ENCODE measurements at regions not wholly inside any gene's neighbourhood (a gene's known extent, or its start where the extent isn't known, plus 50 kb on each side); places are given as distances from the start of the nearest gene placed in this dataset.

DNA sequence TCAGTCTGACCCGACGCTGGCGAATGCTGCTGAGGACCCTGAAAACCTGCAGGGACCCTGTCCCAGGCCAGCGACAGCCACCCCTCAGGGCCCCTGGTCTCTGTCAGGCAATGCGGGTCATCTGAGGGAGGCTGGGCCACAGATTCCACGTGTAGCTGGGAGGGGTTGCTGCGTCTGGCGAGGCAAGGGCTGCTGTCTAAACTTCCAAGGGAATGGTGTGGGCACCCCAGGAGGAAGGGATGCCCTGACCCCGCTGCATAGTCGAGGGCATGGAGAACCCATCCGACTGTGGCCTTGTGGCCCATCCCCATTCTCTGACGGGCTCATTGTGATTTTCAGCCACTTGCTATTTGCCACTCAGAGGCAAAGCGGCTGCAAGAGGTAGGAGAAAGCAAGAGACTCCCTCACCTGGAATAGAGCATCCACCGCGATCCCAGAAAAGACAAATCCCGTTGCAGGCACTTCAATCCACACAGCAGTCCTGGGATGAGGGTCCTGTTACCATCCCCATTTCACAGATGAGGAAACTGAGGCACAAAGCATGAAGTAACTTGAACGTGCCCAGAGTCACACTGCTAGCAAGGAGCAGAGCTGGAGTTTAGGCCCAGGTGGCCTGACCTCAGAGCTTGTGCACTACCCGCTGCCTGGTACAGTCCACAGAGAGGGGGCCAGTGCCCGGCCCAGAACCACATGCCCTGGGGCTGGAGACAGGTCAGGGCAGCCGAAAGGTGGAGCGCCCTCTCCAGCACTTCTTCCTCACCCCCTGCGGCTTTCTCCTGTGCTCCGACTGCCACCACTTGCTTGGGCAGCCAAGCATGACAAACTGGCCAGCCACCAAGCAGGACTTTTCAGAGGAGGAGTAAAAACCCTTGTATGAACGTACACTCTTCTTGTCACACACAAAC, 163.8 kb upstream of the KLF14 start:
- no peak for DNase-seq

DNA sequence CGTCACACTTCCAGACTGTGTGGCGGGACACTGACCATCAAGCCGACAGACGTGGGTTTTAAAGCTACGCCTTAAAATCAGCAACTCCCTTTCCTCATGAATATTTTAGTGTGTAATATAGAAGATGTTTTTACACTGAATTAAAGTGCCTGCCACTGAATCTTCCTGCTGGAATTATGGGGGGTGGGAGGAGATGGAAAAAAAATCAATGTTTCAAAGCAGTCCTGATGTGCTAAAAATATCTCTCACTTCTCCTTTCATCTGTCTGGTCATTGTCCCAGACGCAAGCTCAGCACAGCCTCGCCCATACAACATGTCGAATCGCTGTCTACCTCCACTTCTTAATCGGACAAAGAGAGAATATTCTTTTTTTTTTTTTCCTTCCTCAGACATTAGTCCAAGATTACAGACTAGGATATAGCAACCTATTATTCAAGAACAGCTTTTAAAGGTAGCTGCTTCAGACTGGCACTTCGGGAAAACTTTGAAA, 165.1 kb upstream of the KLF14 start:
- no peak for DNase-seq

DNA sequence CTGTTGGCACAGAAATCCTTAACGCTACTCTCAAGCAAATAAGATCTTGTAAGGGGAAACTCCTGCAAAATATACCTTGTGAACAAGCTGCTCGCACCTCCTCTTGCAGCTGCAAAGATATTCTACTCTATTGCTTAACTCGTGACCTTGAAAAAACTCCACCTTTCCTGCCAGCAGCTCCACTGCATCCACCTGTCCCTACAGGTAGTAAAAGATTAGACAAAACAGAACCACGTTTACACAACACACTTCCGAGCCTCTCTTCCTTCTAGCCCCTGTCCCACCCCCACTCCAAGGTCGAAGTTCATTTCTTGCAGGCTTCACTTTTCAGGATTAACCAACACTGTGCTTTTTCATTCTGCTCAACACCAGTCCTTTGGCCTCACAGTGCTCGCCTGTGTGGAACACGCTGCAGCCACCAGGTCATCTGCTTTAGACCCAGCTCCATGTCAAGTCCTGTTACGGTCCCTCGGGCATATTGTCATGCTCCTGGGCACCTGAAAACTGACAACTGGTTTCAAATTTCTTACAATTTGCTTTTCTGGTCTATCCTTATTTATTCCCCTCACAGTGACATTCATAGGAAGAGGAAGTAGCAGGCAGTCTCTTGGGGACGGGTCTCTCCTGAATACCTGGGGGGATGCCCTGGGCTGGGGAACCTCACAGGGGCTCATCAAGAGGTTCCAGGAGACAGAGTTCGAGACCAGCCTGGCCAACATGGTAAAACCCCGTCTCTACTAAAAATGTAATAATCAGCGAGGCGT, 165.8 kb upstream of the KLF14 start:
- DNase-seq: no peak

DNA sequence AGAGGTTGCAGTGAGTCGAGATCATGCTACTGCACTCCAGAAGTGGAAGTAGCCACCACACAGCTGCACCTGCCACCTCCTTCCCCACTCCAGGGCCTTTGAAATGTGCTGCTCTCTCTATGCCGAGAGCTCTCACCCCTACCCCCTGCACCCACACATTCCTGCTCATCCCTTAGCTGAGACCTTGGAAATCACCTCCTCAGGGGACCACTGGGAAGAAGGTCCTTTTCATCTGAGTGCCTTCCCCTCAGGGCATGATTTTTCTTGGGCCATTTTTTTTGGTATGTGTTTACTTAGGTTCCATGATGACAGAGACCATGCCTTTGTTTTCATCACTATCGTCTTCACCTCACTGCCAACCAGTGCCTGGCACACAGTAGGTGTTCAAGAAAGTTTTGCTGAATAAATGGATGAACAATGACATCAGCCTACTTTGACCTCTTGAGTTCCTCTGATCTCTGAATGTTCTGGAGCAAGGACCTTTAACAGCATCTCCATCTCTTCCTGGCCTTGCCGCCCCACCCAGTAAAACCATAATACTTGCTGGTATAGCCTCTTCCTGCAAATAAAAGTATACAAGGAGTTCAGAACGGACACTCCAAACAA, 166.6 kb upstream of the KLF14 start:
- DNase-seq: no peak

DNA sequence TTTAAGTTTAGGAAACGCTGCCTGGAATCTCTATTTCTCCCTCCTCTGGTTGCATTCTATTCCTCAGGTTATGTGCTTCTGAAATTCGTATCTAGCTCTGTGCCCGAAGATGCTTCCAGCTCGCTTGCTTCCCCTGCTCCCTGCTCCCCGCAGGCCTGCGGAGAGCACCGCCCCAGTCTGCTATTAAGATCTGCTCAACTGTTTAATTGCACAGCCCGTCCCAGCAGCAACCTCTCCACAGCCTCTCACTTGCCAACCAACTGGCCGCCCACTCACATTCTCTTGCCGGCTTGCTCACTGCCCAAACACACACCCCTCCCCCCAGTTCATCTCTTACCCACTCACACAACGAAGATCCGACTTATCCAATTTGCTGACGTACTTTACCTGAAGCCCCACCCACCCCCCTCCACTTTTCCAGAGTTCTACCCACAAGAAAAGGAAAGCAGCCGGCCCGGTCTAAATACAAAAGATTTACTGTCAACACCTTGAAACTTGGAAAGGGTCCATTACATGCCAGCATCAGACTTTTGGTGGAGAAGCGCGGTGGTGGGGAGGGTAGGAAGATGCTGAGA, 167.3 kb upstream of the KLF14 start:
- no peak for DNase-seq

DNA sequence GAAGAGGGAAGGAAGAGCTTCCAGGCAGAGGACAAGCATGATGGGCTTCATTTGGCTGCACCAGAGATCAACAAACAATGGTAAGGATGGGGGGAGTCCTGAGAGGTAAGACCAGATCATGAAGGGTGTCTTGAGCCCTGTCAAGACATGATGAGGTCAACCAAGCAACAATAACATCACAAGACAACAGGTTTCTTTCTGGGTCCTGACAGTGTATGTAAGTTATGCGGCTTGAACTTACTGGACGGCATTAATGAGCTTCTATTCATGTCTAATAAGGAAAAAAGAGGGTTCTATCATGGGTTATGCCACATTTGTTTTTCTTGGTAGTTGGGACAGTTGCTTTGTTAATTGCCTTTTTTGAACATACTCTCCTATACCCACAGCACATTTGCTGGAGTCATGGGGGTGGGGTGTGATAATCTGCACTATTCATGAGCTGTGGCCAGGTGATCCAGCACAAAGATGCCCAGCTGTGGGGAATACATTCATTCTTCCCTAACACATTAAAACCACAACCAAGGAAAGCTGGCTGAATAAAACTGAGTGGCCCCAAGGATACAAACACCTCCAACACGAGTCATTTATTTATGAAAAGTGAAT, 168.8 kb upstream of the KLF14 start:
- no peak for DNase-seq

DNA sequence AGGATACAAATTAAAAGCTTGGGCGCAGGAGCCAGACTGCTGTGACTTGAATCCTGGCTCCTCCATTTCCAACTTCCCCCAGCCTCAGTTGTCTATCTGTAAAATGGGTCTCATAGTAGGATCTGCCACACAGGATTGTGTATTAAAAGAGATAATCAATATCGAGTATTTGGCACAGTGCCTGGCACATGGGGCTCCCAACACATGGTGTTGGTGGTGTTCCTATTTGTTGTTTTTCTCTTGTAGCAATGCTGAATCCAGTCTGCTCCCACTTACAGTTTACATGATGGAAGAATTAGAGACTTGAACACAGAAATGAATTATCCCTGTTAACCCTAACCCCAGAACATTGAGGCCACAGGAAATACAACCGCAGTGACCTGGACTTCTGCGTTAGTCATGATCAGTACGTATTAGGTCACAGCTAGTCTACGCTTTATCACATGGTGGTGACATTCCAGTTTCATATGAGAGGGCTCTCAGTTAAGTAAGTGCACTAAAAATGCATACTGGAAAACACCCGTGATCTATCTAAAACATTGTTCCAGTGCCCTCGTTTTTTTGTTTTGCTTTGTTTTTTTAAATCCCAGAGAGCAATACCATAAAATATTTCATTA, 169.5 kb upstream of the KLF14 start:
- no peak for DNase-seq

DNA sequence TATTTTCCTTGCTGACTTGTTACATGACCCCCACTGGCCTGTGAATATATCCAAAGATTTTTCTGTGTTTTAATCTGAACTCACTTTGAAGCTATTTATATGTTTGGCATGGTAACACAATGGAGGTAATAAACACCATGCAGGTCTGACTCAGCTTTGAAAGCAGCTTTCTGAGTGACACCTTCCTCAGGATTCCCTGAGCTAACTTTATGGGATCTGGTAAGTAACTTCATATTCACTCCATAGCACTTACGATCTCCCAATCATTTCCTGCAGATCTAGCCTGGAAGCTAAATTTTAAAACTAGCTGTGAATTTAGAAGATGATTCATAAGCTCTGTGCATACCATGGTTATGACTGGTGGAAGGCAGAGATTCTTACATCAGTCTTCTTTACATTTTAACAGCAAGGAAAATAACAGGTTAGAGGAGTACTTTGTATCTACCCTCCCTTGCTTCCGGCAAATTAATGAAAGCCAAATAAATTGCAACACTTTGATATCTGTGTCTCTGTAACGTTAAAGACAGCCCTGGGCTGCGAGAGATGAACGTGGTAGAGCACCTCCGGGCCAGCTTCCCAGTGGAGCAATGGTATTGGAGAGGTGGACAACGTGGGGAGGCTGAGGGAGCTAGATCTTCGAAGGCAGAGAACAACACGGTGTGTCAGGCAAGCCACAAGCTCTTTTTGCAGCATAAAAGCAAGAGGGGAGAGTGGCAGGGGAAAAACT, 170.2 kb upstream of the KLF14 start:
- DNase-seq: no peak

DNA sequence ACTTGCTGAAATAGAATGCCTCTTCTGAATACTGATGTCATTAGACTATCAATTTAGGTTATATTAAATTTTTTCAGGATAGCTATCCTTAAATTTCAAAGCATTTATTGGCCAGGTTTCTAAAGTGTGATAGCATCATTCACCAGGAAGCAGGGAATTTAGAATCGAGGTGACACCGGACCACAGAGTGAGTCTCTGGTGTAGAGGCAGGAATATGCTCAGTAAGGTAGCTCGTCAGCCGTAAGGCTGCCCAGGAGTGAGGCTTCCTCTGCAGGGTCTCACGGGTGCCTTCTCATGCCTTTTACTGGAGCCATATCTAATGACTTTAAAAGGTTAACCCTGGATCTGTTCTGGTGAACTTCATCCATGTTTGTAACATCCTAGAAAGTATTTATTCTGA, 170.8 kb upstream of the KLF14 start:
- DNase-seq: no peak

DNA sequence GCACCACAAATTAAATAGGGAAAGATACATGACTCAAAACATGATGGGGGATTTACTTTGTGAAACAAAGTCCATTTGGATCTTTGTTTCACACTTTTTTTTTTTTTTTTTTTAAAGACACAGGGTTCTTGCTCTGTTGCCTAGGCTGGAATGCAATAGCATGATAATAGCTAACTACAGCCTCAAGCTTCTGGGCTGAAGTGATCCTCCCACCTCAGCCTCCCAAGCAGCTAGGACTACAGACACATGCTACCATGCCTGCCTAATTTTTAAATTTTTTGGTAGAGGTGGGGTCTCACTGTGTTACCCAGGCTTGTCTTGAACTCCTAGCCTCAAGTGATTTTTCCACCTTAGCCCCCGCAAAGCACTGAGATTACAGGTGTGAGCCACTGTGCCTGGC, 172.6 kb upstream of the KLF14 start:
- DNase-seq: no peak

DNA sequence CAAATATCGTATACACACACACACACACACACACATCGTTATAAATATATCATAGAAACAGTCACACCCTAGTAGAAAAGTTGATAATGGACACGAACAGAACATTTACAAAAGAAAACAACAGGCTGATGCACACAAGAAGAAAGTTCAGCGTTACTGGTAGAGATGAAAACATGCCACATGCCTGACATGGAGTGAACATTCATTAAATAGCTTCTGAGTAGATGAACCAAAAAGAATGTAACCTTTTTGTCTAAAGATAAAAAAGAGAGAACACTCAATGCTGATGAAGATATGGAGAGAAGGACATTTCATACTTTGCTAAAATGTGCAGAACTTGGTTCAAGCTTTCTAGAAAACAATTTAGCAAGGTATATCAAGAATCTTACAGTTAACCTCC, 173.4 kb upstream of the KLF14 start:
- no peak for DNase-seq

DNA sequence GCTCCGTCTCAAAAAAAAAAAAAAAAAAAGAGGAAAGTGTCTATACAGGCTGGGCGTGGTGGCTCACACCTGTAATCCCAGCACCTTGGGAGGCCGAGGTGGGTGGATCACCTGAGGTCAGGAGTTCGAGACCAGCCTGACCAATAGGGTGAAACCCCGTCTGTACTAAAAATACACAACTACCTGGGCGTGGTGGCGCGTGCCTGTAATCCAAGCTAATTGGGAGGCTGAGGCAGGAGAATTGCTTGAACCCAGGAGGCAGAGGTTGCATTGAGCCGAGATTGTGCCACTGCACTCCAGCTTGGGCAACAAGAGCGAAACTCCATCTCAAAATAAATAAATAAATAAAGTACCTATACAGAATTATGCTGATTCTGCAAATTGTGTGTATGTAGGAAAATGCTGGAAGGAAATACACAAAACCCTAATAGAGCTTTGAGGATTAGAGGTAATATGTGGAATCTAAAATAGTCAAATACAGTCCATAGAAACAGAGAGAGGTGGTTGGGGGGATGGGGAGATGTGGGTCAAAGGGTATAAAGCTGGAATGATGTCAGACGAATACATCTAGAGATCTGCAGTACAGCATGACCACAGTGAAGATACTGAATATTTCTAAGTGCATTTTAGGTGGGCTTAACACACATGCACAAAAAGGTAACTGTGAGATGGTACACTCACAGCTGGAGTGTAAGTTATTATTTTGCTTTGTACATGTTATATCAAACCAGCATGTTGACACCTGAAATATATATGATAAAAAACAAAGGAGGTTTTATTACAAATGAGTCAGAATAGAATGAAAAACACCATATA, 174.5 kb upstream of the KLF14 start:
- no peak for DNase-seq

DNA sequence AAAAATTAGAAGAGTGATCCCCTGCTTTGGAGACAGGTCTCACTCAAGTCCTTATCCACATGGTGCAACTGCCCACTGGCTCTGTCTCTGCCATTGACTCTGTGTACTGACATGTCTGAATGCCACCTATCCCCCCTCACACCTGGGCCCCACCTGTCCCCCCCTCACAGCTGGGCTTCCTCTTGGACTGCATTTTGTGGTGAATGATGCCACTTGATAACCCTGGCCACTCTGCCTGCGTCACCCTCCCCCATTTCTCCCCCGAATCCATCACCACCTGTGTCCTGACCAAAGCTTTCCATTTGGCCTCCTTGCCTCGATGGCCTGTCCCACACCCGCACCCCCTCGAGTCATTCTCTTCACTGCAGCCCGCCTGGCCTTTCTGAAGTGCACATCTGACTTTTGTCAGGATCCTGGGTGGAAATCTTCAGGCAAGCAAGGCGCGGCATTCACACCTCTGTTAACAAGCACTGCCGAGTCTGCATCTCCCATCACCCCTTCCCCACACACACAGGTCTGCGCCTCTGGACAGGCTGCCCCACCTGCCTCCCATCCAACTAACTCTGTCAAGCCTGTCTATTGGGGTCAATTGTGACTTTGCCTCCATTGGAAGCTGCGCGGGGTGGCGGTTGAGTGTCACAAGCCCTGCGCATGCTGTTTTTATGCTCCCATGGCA, 175.3 kb upstream of the KLF14 start:
- DNase-seq: no peak

DNA sequence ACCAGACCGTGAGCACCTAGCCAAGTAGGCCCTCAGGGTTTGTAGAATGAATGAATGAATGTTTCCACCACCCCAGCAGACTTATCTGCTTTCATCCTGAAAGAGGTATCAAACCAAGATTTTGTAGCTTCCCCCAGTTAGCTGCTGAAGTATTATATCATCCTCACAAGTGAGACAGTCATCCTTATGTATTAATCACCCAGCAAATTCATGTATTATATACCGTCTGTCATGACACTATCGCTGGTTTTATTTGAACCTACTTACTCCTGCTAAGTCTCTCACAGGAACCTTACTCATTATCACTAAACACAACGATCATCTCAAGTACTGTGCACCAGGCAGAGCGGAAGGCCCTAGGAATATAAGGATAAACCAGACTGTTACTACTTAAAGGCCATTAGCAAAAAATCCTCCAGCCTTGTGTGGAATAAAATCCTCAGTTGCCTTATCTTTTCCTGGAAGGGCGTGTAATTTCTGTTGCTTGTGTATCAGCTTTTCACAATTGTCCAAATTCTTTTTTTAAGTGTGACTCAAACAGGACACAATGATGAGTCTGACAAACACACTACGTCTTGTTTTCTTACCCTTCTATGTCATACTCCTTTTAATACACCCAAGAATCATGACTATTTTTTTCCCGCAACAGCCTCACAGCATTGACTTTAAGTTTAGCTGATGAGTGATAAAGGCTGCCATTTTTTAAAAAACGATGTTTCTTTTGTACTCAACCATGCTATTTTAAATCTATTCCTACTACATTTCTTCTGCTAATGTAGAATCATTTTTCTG, 176.1 kb upstream of the KLF14 start:
- DNase-seq: no peak

DNA sequence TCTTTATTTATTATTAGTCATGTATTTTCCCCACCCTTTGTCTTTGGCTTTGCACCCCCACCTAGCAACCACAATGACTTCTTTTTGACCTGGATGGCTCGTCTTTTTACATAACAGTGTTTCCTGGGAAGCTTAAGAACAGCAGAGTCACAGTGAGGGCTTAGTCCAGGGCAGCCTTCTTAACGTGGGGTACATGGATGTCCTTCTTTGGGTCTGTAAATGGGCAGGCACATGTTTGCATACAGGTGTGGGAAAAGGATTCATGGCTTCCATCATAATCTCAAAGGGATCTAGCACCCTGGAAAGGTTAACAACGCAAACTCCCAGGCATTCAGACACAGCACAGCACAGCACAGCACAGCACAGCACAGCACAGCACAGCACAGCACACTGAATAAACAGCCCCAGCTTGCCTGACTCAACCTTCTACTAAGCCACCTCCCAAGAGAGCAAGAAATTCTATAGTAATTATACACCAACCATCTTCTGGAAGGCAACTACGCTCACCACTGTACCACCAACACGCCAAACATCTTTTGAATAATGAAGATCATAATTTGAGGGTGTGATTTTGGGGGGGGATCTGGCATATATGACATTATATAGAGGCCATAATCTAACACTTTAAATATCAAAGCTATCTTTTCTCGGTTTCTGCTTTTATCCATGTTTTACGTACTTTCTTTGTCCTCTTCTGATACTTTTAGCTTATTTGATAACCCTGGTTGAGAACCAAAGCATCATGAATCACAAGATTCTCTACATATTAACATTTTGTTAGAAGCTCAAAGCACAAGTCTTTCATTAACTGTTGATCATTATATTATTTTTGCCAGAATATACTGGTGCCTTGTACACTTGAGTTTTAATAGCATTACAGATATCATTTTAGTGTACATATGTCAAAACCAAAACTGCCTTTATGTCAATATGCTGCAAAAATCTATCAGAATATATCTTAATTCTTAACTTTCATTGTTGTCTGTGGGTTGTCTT, 177.2 kb upstream of the KLF14 start:
- no peak for DNase-seq

DNA sequence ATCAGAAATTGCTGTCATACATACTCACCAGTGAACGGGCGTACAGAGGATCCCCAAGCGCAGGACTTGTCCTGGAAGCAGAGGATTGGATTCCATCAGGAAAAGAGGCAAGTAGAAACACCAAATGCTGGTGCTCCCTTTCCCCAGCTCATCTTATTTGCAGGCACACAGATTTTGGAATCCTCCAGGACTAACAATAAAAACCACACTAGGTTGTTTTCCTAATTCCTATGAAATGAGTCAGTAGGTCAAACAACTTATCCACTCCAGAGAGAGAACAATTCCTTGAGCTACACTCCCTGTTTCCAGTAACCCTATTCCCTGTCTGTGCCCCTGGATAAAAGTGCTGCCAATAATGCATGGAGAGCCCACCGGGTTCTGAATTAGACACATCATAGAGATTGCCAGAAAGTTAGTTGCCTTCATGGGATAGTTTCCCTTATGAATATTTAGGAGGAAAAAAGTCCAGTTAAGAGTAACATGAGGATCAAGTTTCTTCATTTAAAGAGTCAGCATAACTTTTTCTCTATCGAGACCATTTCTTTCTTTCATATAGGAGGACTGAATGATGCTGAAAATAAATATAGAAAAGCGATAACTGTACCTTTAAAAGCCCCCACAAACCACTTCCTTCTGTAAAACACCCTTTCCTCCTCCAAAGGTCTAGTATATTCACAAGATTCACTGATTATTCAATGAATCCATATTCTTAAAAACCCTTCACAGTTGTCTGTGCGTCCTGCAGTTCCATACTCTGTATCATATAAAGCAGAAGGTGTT, 178.3 kb upstream of the KLF14 start:
- no peak for DNase-seq

Data from RPMI8226 (cell line).